OCI-LY1 (cell line): ENCODE measurements at regions not wholly inside any gene's neighbourhood (a gene's known extent, or its start where the extent isn't known, plus 50 kb on each side); places are given as distances from the start of the nearest gene placed in this dataset.

Experiments
- H2AFZ ChIP-seq: fragments of 200-600 bp; sonication (generic), shearing (Covaris generic); 2 replicates; pipeline ENCODE4 v1.6.0; 2014; ENCODE audit warnings: antibody characterized with exemption, mild to moderate bottlenecking, low read length
- H3F3A ChIP-seq: fragments of 200-600 bp; sonication (generic), shearing (Covaris generic); 2 replicates; pipeline ENCODE4 v1.6.0; 2014; ENCODE audit warnings: mild to moderate bottlenecking, antibody characterized with exemption, low read length, moderate library complexity; ENCODE audit not compliant: insufficient read depth
- H3K27ac ChIP-seq: fragments of 200-600 bp; sonication (generic); 2 replicates; pipeline ENCODE4 v1.5.1; 2014; ENCODE audit warnings: low read length, mixed run types, mild to moderate bottlenecking, low read depth; ENCODE audit not compliant: poor library complexity, severe bottlenecking
- H3K27me3 ChIP-seq: fragments of 200-600 bp; sonication (generic); 2 replicates; pipeline ENCODE4 v1.6.0; 2014; ENCODE audit warnings: antibody characterized with exemption, mild to moderate bottlenecking, low read length, moderate library complexity; ENCODE audit not compliant: insufficient read depth
- H3K36me3 ChIP-seq: fragments of 200-600 bp; sonication (generic); 2 replicates; pipeline ENCODE4 v1.6.1; 2014; ENCODE audit warnings: mild to moderate bottlenecking, antibody characterized with exemption, low read length, moderate library complexity, mixed read lengths; ENCODE audit not compliant: insufficient read depth
- H3K4me1 ChIP-seq: fragments of 200-600 bp; sonication (generic); 2 replicates; pipeline ENCODE4 v1.5.1; 2014; ENCODE audit warnings: mild to moderate bottlenecking, low read length, moderate library complexity; ENCODE audit not compliant: insufficient read depth, severe bottlenecking
- H3K4me2 ChIP-seq: fragments of 200-600 bp; sonication (generic), shearing (Covaris generic); 2 replicates; pipeline ENCODE4 v1.6.1; 2014; ENCODE audit warnings: low read length
- H3K4me3 ChIP-seq: fragments of 200-600 bp; sonication (generic); 2 replicates; pipeline ENCODE4 v1.5.1; 2014; ENCODE audit warnings: low read length, low read depth, mild to moderate bottlenecking, mixed read lengths; ENCODE audit not compliant: poor library complexity, severe bottlenecking
- H3K79me2 ChIP-seq: fragments of 200-600 bp; shearing (Covaris generic); 2 replicates; pipeline ENCODE4 v1.6.1; 2016; ENCODE audit warnings: mixed run types, low read length, mixed read lengths; ENCODE audit not compliant: insufficient read depth
- H3K9ac ChIP-seq: fragments of 200-600 bp; sonication (generic), shearing (Covaris generic); 2 replicates; pipeline ENCODE4 v1.6.1; 2014; ENCODE audit warnings: mild to moderate bottlenecking, low read length, mixed read lengths
- H3K9me2 ChIP-seq: fragments of 200-600 bp; sonication (generic), shearing (Covaris generic); 2 replicates; pipeline ENCODE4 v1.6.1; 2014; ENCODE audit warnings: low read depth, mild to moderate bottlenecking, low read length, mixed read lengths
- H3K9me3 ChIP-seq: fragments of 200-600 bp; shearing (Covaris generic); 2 replicates; pipeline ENCODE4 v1.6.1; 2014; ENCODE audit warnings: low read length, mixed read lengths
- H4K20me1 ChIP-seq: fragments of 200-600 bp; sonication (generic), shearing (Covaris generic); 2 replicates; pipeline ENCODE4 v1.6.0; 2016; ENCODE audit warnings: mild to moderate bottlenecking, low read length; ENCODE audit not compliant: insufficient read depth
- CTCF ChIP-seq: fragments of 200-600 bp; sonication (generic), shearing (Covaris generic); IDR thresholded peaks from 2 replicates; pipeline ENCODE4 v1.5.1; 2017; ENCODE audit warnings: mild to moderate bottlenecking, antibody characterized with exemption, low read length, moderate library complexity, mixed read lengths
- EZH2 ChIP-seq: fragments of 200-600 bp; sonication (generic), shearing (Covaris generic); IDR thresholded peaks from 2 replicates; pipeline ENCODE4 v1.8.0; 2017; ENCODE audit warnings: borderline replicate concordance, mixed run types, mild to moderate bottlenecking, antibody characterized with exemption, low read length, moderate library complexity, mixed read lengths

GRCh38 chr1:30046751-30047150 is 676.6 kb downstream of the MATN1 start:
- no peak overlapping the region for H3K4me3 ChIP-seq
- no peaks in the 10 kb centered on the region for H3K36me3 ChIP-seq
- no peak overlapping the region for H3K27ac ChIP-seq
- TF ChIP-seq EZH2: no peak
- TF ChIP-seq CTCF: no peak
- H3K4me2 ChIP-seq: no peak overlapping the region
- H3K9me2 ChIP-seq: no peaks in the 10 kb centered on the region
- H3F3A ChIP-seq: no peaks in the 10 kb centered on the region
- H4K20me1 ChIP-seq: no peaks in the 10 kb centered on the region
- no peak overlapping the region for H2AFZ ChIP-seq
- no peak overlapping the region for H3K9ac ChIP-seq
- no peaks in the 10 kb centered on the region for H3K27me3 ChIP-seq
- H3K79me2 ChIP-seq: no peaks in the 10 kb centered on the region
- no peaks in the 10 kb centered on the region for H3K9me3 ChIP-seq
- H3K4me1 ChIP-seq: no peaks in the 10 kb centered on the region

DNA sequence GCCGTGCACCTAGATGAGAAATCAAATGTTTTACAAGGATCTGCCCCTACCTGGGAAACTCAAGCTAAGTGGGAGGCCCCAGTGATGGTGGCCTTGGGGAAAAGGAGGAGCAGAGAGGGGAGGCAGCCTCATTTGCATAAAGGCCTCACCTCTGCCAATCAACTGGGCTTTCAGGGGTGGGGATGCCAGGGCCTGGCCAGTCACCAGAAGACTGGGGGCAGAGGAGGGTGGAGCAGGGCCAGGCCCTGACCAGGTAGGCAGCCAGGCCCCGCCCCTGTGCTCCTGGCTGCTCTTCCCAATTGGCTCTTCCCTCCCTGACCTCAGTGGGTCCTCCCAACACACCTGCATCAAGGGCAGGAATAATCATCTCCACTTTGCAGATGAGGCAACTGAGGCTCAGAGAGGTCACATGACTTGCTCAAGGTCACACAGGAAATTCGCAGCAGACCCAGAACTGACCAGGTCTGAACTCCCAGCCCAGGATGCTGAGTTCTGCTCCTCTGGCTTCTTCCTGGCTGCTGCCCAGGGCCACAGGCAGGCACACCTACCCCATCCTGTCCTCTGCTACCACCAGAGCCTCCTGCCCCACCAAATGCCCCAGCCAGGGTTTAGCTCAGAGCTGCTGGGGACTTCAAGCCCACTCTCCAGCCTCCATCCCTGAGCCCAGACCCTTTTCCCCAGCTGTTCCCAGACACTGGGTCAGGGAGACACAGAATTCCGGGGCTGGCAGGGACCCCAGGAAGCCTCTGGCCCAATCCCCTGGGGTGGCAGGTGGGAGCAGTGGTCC is 677.9 kb downstream of the MATN1 start:
- no peak overlapping the region for H3K4me3 ChIP-seq
- TF ChIP-seq CTCF: no peak
- TF ChIP-seq EZH2: no peak
- no peaks in the 10 kb centered on the region for H3K9me3 ChIP-seq
- no peak overlapping the region for H2AFZ ChIP-seq
- no peak overlapping the region for H3K4me2 ChIP-seq
- H3K4me1 ChIP-seq: no peaks in the 10 kb centered on the region
- no peak overlapping the region for H3K27ac ChIP-seq
- no peaks in the 10 kb centered on the region for H3F3A ChIP-seq
- no peaks in the 10 kb centered on the region for H3K79me2 ChIP-seq
- H3K36me3 ChIP-seq: no peaks in the 10 kb centered on the region
- H4K20me1 ChIP-seq: no peaks in the 10 kb centered on the region
- no peak overlapping the region for H3K9ac ChIP-seq
- H3K27me3 ChIP-seq: no peaks in the 10 kb centered on the region
- H3K9me2 ChIP-seq: no peaks in the 10 kb centered on the region

- Histone ChIP-seq H3K4me2 (no peak overlapping the region), H4K20me1 (no peaks in the 10 kb centered on the region), H3K79me2 (no peaks in the 10 kb centered on the region), H3F3A (no peaks in the 10 kb centered on the region), H3K9ac (no peak overlapping the region), H3K9me2 (no peaks in the 10 kb centered on the region), H3K27me3 (no peaks in the 10 kb centered on the region), H2AFZ (no peak overlapping the region), H3K4me1 (no peaks in the 10 kb centered on the region), H3K4me3 (no peak overlapping the region), H3K27ac (no peak overlapping the region), H3K36me3 (no peaks in the 10 kb centered on the region), H3K9me3 (no peaks in the 10 kb centered on the region)
- no peak for TF ChIP-seq EZH2
- no peak for TF ChIP-seq CTCF
Measured at GRCh38 chr1:30044656-30045144, 678.7 kb downstream of the MATN1 start.
